ENCODE measurements at regions not wholly inside any gene's neighbourhood (a gene's known extent, or its start where the extent isn't known, plus 50 kb on each side); places are given as distances from the start of the nearest gene placed in this dataset.

- DNase-seq (ENCODE audit: low spot score) = no peak
These were observed 172.1 kb upstream of the PLEKHG7 start for GRCh38 chr12:92530706-92531105.

GRCh38 chr12:92529944-92530343 lies 172.8 kb upstream of the PLEKHG7 start:
- no peak for DNase-seq (ENCODE audit: low spot score)

- DNase-seq (ENCODE audit: low spot score) = no peak
These were observed 174.2 kb upstream of the PLEKHG7 start for GRCh38 chr12:92528586-92528985.

GRCh38 chr12:92528097-92528496 lies 174.7 kb upstream of the PLEKHG7 start:
- DNase-seq (ENCODE audit: low spot score) = no peak

- DNase-seq (ENCODE audit: low spot score) = no peak
These were observed 178.3 kb upstream of the PLEKHG7 start for GRCh38 chr12:92524489-92524888.

GRCh38 chr12:92520511-92520910 lies 182.3 kb upstream of the PLEKHG7 start:
- no peak for DNase-seq (ENCODE audit: low spot score)

- DNase-seq (ENCODE audit: low spot score) = no peak
These were observed 183.5 kb upstream of the PLEKHG7 start for GRCh38 chr12:92519284-92519683.

- DNase-seq (ENCODE audit: low spot score) = no peak
These were observed 184.7 kb upstream of the PLEKHG7 start for GRCh38 chr12:92518071-92518470.

- DNase-seq (ENCODE audit: low spot score) = no peak
These were observed 186.6 kb upstream of the PLEKHG7 start for GRCh38 chr12:92516277-92516600.

GRCh38 chr12:92513231-92513730 lies 189.5 kb upstream of the PLEKHG7 start:
- DNase-seq (ENCODE audit: low spot score) = no peak

GRCh38 chr12:92511786-92512185 lies 191.0 kb upstream of the PLEKHG7 start:
- DNase-seq (ENCODE audit: low spot score) = no peak

GRCh38 chr12:92509156-92509738 lies 193.5 kb upstream of the PLEKHG7 start:
- no peak for DNase-seq (ENCODE audit: low spot score)

GRCh38 chr12:92506891-92507290 lies 195.9 kb upstream of the PLEKHG7 start:
- no peak for DNase-seq (ENCODE audit: low spot score)

- DNase-seq (ENCODE audit: low spot score) = no peak
These were observed 196.3 kb upstream of the PLEKHG7 start for GRCh38 chr12:92506460-92506859.

GRCh38 chr12:92505254-92506231 lies 197.2 kb upstream of the PLEKHG7 start:
- peak; percentile 27 for DNase-seq (ENCODE audit: low spot score)

GRCh38 chr12:92504594-92504981 lies 198.2 kb upstream of the PLEKHG7 start:
- no peak for DNase-seq (ENCODE audit: low spot score)

GRCh38 chr12:92503971-92504593 lies 198.7 kb upstream of the PLEKHG7 start:
- no peak for DNase-seq (ENCODE audit: low spot score)

- DNase-seq (ENCODE audit: low spot score) = no peak
These were observed 199.5 kb upstream of the PLEKHG7 start for GRCh38 chr12:92503029-92503931.

- DNase-seq (ENCODE audit: low spot score) = no peak
These were observed 200.3 kb upstream of the PLEKHG7 start for GRCh38 chr12:92502417-92503028.

- DNase-seq (ENCODE audit: low spot score) = no peak
These were observed 206.0 kb upstream of the PLEKHG7 start for GRCh38 chr12:92496790-92497189.

- DNase-seq (ENCODE audit: low spot score) = no peak
These were observed 207.7 kb upstream of the PLEKHG7 start for GRCh38 chr12:92495108-92495507.
